Stimulated activated CD8-positive, alpha-beta memory T cell treated with anti-CD3 and anti-CD28 coated beads, Interleukin-15, amount 100 ng/mL, for 4 hours (primary cell): ENCODE measurements at regions not wholly inside any gene's neighbourhood (a gene's known extent, or its start where the extent isn't known, plus 50 kb on each side); places are given as distances from the start of the nearest gene placed in this dataset.
"Not testable (repeated sequence)": the region's sequence is repeated elsewhere in the genome, so short reads cannot be mapped to it uniquely, and the experiment has no call there.

Experiments
- DNase-seq, 2 donors: peaks; one replicate each; pipeline ENCODE4 v3.0.0-alpha.2; 2020; ENCODE audit warnings: low read depth in 2 of 2

GRCh38 chr5:118478852-118479251 is 509.5 kb downstream of the DTWD2 start:
- DNase-seq, result no peak

- DNase-seq, result no peak
Observed at GRCh38 chr5:118468085-118468484, 520.3 kb downstream of the DTWD2 start.

GRCh38 chr5:118467103-118467502 is 521.2 kb downstream of the DTWD2 start:
- no peak for DNase-seq

- no peak for DNase-seq
Observed at GRCh38 chr5:118466418-118466817, 521.9 kb downstream of the DTWD2 start.

GRCh38 chr5:118462276-118462675 is 526.1 kb downstream of the DTWD2 start:
- DNase-seq, result not testable (repeated sequence)

- DNase-seq, result no peak
Observed at GRCh38 chr5:118461436-118461835, 526.9 kb downstream of the DTWD2 start.

GRCh38 chr5:118459490-118459889 is 528.9 kb downstream of the DTWD2 start:
- DNase-seq, result no peak

GRCh38 chr5:118456085-118456484 is 532.3 kb downstream of the DTWD2 start:
- DNase-seq, result no peak

- no peak for DNase-seq
Observed at GRCh38 chr5:118451697-118452247, 536.6 kb downstream of the DTWD2 start.

- DNase-seq, result no peak
Observed at GRCh38 chr5:118450554-118451332, 537.6 kb downstream of the DTWD2 start.

GRCh38 chr5:118447350-118447749 is 541.0 kb downstream of the DTWD2 start:
- DNase-seq, result no peak

GRCh38 chr5:118441956-118442355 is 546.4 kb downstream of the DTWD2 start:
- DNase-seq, result no peak

GRCh38 chr5:118441034-118441433 is 547.3 kb downstream of the DTWD2 start:
- no peak for DNase-seq

GRCh38 chr5:118440496-118440895 is 547.9 kb downstream of the DTWD2 start:
- DNase-seq, result no peak

- no peak for DNase-seq
Observed at GRCh38 chr5:118439831-118440230, 548.5 kb downstream of the DTWD2 start.

- no peak for DNase-seq
Observed at GRCh38 chr5:118435131-118435530, 553.2 kb downstream of the DTWD2 start.

- no peak for DNase-seq
Observed at GRCh38 chr5:118434522-118434921, 553.8 kb downstream of the DTWD2 start.

GRCh38 chr5:118430076-118430475 is 558.3 kb downstream of the DTWD2 start:
- DNase-seq, result no peak

- no peak for DNase-seq
Observed at GRCh38 chr5:118407958-118408357, 580.4 kb downstream of the DTWD2 start.

- no peak for DNase-seq
Observed at GRCh38 chr5:118405650-118406061, 582.7 kb downstream of the DTWD2 start.

- DNase-seq, result no peak
Observed at GRCh38 chr5:118397236-118397635, 591.1 kb downstream of the DTWD2 start.

- no peak for DNase-seq
Observed at GRCh38 chr5:118392491-118392890, 595.9 kb downstream of the DTWD2 start.

GRCh38 chr5:118382931-118383330 is 605.4 kb downstream of the DTWD2 start:
- not testable (repeated sequence) for DNase-seq

- DNase-seq, result no peak
Observed at GRCh38 chr5:118379470-118379869, 608.9 kb downstream of the DTWD2 start.
